Osteocyte (in vitro differentiated cells): ENCODE measurements at regions not wholly inside any gene's neighbourhood (a gene's known extent, or its start where the extent isn't known, plus 50 kb on each side); places are given as distances from the start of the nearest gene placed in this dataset.

Source experiments
- DNase-seq: peaks from one replicate; pipeline ENCODE4 v3.0.0; 2021; ENCODE audit warnings: mixed read lengths; ENCODE audit not compliant: unreplicated experiment; ENCODE audit errors: extremely low spot score
- H3K27ac Mint-ChIP-seq: one replicate; pipeline ENCODE4 v1.8.0; 2021; ENCODE audit warnings: mild to moderate bottlenecking, mixed read lengths; ENCODE audit not compliant: unreplicated experiment
- H3K27me3 Mint-ChIP-seq: one replicate; pipeline ENCODE4 v1.8.0; 2021; ENCODE audit warnings: mixed read lengths; ENCODE audit not compliant: unreplicated experiment
- H3K36me3 Mint-ChIP-seq: one replicate; pipeline ENCODE4 v1.8.0; 2021; ENCODE audit warnings: mixed read lengths; ENCODE audit not compliant: unreplicated experiment
- H3K4me1 Mint-ChIP-seq: one replicate; pipeline ENCODE4 v1.8.0; 2021; ENCODE audit warnings: mixed read lengths; ENCODE audit not compliant: unreplicated experiment
- H3K4me3 Mint-ChIP-seq: one replicate; pipeline ENCODE4 v1.8.0; 2021; ENCODE audit warnings: mild to moderate bottlenecking, moderate library complexity, mixed read lengths; ENCODE audit not compliant: unreplicated experiment
- H3K9me3 Mint-ChIP-seq: one replicate; pipeline ENCODE4 v1.8.0; 2021; ENCODE audit warnings: mixed read lengths; ENCODE audit not compliant: unreplicated experiment
- TF ChIP-seq, protein P1 (sequence below): fragments of 200-600 bp; sonication (generic); IDR thresholded peaks from 2 replicates; pipeline ENCODE4 v1.5.0; 2021; ENCODE audit warnings: antibody characterized with exemption, mild to moderate bottlenecking, moderate library complexity

DNA sequence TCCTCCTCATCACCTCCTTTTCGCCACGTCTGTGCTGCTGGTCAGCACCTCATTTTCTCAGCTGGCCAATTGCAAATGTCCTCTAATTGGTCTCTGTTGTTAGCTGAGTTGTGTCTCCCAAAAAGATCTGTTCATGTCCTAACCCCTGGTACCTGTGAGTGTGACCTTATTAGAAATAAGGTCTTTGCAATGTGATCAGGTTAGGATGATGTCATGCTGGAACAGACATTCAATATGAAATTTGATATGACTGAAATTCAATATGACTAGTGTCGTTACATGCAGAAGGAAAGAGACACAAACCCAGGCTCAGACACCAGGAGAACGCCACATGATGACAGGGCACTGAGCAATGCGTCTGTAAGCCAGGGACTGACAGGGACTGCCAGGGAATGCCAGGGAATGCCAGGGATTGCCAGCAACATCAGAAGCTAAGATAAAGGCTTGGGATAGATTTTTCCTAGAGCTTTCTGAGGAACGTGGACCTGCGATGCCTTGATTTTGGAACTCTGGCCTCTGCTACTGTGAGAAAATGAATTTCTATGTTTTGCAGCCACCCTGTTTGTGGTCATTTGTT, 77.5 kb upstream of the CXCL12 start:
- no peak overlapping the region for H3K4me3 Mint-ChIP-seq
- TF ChIP-seq, protein P1, sequence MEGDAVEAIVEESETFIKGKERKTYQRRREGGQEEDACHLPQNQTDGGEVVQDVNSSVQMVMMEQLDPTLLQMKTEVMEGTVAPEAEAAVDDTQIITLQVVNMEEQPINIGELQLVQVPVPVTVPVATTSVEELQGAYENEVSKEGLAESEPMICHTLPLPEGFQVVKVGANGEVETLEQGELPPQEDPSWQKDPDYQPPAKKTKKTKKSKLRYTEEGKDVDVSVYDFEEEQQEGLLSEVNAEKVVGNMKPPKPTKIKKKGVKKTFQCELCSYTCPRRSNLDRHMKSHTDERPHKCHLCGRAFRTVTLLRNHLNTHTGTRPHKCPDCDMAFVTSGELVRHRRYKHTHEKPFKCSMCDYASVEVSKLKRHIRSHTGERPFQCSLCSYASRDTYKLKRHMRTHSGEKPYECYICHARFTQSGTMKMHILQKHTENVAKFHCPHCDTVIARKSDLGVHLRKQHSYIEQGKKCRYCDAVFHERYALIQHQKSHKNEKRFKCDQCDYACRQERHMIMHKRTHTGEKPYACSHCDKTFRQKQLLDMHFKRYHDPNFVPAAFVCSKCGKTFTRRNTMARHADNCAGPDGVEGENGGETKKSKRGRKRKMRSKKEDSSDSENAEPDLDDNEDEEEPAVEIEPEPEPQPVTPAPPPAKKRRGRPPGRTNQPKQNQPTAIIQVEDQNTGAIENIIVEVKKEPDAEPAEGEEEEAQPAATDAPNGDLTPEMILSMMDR = no peak
- no peaks in the 10 kb centered on the region for H3K9me3 Mint-ChIP-seq
- no peaks in the 10 kb centered on the region for H3K36me3 Mint-ChIP-seq
- DNase-seq = no peak
- no peak overlapping the region for H3K27ac Mint-ChIP-seq
- peaks cover 22% of the 10 kb centered on the region for H3K4me1 Mint-ChIP-seq
- H3K27me3 Mint-ChIP-seq = peaks cover 30% of the 10 kb centered on the region

DNA sequence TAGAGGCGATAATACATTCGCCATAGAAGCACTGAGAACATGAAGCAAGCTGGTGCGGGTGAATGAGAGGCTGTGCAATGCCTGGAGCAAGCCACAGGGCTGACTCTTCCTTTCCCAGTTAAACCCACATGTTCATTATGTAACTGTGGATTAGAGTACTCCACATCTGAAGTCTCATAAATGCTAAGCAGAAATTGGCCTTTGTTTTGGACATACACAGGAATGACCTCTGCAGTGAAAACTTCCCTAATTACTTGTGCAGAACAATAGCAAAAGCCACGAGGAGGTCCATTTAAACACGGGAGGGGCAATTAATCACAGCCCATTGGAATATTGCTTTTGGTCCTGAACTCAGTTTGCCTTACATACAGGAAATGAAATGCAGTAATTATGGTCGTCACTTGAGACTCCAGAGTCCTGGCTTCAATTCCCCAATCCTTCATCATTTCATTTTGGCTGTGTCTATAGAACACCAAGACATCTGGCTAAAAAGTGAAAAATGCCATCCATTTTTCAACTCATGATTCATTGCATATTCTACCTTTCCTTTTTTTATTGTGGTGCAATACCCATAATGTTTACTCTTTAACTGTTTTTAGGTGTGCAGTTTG, 78.7 kb upstream of the CXCL12 start:
- H3K36me3 Mint-ChIP-seq = no peaks in the 10 kb centered on the region
- DNase-seq = no peak
- no peak overlapping the region for H3K27ac Mint-ChIP-seq
- peaks cover 22% of the 10 kb centered on the region for H3K4me1 Mint-ChIP-seq
- H3K9me3 Mint-ChIP-seq = no peaks in the 10 kb centered on the region
- TF ChIP-seq, protein P1 = no peak
- H3K4me3 Mint-ChIP-seq = no peak overlapping the region
- peaks cover 22% of the 10 kb centered on the region for H3K27me3 Mint-ChIP-seq

DNA sequence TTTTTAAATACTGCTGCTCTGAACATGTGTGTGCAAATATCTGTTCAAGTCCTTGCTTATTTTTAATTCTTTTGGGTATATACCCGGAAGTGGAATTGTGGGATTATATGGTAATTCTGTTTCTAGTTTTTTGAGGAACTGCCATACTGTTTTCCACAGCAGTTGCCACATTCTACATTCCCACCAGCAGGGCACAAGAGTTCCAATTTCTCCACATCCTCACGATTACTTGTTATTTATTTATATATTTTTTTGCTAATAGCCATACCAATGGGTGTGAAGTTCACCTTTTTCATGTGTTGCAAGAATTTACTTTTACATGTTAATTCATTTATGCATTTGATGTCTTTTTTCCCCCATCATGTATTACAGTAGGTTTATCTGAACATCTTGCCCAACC, 79.6 kb upstream of the CXCL12 start:
- Mint-ChIP-seq H3K9me3 (no peaks in the 10 kb centered on the region), H3K27me3 (peaks cover 20% of the 10 kb centered on the region), H3K4me3 (no peak overlapping the region), H3K36me3 (no peaks in the 10 kb centered on the region), H3K27ac (no peak overlapping the region), H3K4me1 (peaks cover 24% of the 10 kb centered on the region)
- no peak for DNase-seq
- TF ChIP-seq, protein P1 = peak; percentile 15

DNA sequence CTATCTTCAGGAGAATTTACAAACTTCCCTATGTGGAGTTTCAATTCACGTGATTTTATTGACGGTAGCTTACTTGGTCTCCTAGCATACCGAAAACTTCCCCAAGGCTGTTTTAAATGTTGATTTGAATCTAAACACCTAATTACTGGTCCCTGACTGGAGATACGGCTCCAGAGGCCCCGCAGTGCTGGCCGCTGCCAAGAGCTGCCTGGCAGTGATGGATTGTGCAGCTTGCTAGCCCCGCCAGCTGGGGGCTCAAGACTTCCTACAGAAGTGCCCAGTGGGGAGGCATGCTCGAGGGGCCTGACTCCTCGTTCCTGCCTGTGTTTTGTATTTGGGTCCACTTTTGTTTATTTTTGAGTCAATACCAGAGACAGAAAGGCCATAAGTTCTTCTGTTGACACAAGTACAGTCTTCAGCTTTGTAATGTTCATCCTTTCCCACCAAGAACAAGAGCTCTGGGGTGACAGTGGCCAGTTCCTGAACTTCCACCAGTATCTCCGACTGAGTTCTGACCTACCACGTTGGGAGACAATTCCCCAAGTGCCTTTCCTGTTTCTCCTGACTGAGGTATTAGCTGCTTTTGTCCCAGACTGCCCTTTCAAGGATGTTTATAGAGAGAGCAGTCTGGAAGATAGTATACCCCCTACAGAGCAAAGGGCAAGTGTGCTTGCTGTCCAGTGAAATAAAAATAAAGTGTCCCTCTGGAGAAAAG, 80.7 kb upstream of the CXCL12 start:
- no peak for DNase-seq
- peaks cover 15% of the 10 kb centered on the region for H3K27me3 Mint-ChIP-seq
- no peaks in the 10 kb centered on the region for H3K36me3 Mint-ChIP-seq
- no peak overlapping the region for H3K4me3 Mint-ChIP-seq
- H3K27ac Mint-ChIP-seq = no peak overlapping the region
- peaks cover 25% of the 10 kb centered on the region for H3K4me1 Mint-ChIP-seq
- H3K9me3 Mint-ChIP-seq = no peaks in the 10 kb centered on the region
- TF ChIP-seq, protein P1 = no peak

DNA sequence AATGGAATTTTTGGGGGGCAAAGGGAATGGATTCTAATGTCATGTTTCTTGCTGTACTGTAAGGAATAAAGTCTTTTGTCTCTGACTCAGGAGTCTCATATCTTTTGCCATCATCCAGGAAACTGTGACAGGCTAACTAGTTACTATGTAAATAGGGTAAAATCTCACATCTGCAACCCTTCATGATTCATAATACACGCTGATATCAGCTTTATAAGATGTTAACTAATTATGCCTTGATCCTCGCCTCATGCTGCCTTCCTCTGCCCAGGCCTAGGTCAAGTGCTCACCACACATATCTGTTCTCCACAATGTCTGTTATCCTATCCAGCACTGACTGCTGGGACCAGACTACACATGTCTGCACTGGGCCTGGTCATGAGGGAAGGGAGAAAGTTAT, 81.3 kb upstream of the CXCL12 start:
- Mint-ChIP-seq H3K4me3 (no peak overlapping the region), H3K27me3 (peaks cover 15% of the 10 kb centered on the region), H3K27ac (no peak overlapping the region), H3K36me3 (no peaks in the 10 kb centered on the region), H3K4me1 (peaks cover 28% of the 10 kb centered on the region), H3K9me3 (no peaks in the 10 kb centered on the region)
- TF ChIP-seq, protein P1 = no peak
- no peak for DNase-seq
